HEK293 (cell line): ENCODE measurements at regions not wholly inside any gene's neighbourhood (a gene's known extent, or its start where the extent isn't known, plus 50 kb on each side); places are given as distances from the start of the nearest gene placed in this dataset.

ENCODE experiments used
- TCF7L2 ChIP-seq: IDR thresholded peaks from 2 replicates; pipeline ENCODE4 v1.6.1; 2011; ENCODE audit warnings: low read depth, mild to moderate bottlenecking, inconsistent platforms, low read length, moderate library complexity, borderline replicate concordance
- ZNF175 ChIP-seq: fragments of 450-650 bp; formaldehyde crosslinking; IDR thresholded peaks from 2 replicates; pipeline ENCODE4 v1.5.1; 2016; ENCODE audit warnings: missing biosample characterization, missing genetic modification characterization
- ZNF521 ChIP-seq: fragments of 450-650 bp; formaldehyde crosslinking; IDR thresholded peaks from 2 replicates; pipeline ENCODE4 v1.5.1; 2017; ENCODE audit warnings: missing biosample characterization, mild to moderate bottlenecking, missing genetic modification characterization
- ZNF610 ChIP-seq: fragments of 450-650 bp; formaldehyde crosslinking; IDR thresholded peaks from 2 replicates; pipeline ENCODE4 v1.5.1; 2016; ENCODE audit warnings: missing biosample characterization, missing genetic modification characterization, borderline replicate concordance
- ZNF670 ChIP-seq: fragments of 450-650 bp; formaldehyde crosslinking; IDR thresholded peaks from 2 replicates; pipeline ENCODE4 v1.5.1; 2016; ENCODE audit warnings: missing biosample characterization, missing genetic modification characterization, low read depth
- ZNF768 ChIP-seq: fragments of 450-650 bp; formaldehyde crosslinking; IDR thresholded peaks from 2 replicates; pipeline ENCODE4 v1.5.1; 2018; ENCODE audit warnings: missing biosample characterization, mild to moderate bottlenecking, missing genetic modification characterization
- ZNF830 ChIP-seq: fragments of 450-650 bp; IDR thresholded peaks from 2 replicates; pipeline ENCODE4 v1.5.0; 2018; ENCODE audit warnings: missing biosample characterization, missing genetic modification characterization, low read depth, mild to moderate bottlenecking, moderate library complexity
- TF ChIP-seq, protein P1 (sequence below): fragments of 450-650 bp; formaldehyde crosslinking; IDR thresholded peaks from 2 replicates; pipeline ENCODE4 v1.5.1; 2016; ENCODE audit warnings: missing biosample characterization, missing genetic modification characterization
- TF ChIP-seq, protein P2 (sequence below): fragments of 450-650 bp; formaldehyde crosslinking; IDR thresholded peaks from 2 replicates; pipeline ENCODE4 v1.5.1; 2016; ENCODE audit warnings: missing biosample characterization, missing genetic modification characterization
- TF ChIP-seq, protein P3 (sequence below): fragments of 450-650 bp; formaldehyde crosslinking; IDR thresholded peaks from 2 replicates; pipeline ENCODE4 v1.5.1; 2016; ENCODE audit warnings: missing biosample characterization, missing genetic modification characterization
- TF ChIP-seq, protein P4 (sequence below): fragments of 450-650 bp; formaldehyde crosslinking; IDR thresholded peaks from 2 replicates; pipeline ENCODE4 v1.5.1; 2016; ENCODE audit warnings: missing biosample characterization, missing genetic modification characterization

DNA sequence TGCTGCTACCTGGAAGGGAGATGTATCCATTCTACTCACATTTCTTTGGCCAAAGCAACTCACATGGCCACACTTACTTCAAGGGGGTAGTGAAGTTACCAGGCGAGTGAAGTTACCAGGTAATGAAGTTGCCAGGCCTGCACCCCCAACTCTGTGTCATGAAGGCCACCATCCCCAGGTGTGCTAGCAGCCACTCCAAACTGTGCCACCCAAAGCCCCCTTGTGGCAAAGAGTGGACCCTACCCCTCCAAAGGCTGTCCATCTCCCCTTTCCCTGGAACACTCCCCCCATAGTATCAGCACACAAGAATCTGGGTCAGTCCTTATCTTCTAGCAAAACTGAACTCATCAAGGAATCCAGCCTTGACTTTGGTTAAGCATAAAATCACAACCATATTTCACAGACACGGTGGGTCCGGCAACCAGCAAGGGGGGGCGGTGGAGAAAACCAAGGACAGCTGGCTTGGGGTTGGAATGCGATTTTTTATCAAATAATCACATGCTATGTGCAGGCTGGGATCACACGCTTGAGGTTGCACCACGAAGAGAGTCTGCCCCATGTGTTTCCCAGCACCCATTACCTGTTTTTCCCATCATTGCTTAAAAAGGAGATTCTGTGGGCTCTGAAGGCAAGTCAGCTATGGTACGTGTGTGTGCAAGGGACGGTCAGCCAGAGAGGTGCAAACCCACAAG, 60.9 kb downstream of the ZFP36L2 start:
- TF ChIP-seq ZNF768 (tag by site-specific recombination) = no peak
- no peak for TF ChIP-seq ZNF830 (tag by site-specific recombination)
- no peak for TF ChIP-seq ZNF610 (tag by site-specific recombination)
- no peak for TF ChIP-seq TCF7L2
- TF ChIP-seq, protein P1, sequence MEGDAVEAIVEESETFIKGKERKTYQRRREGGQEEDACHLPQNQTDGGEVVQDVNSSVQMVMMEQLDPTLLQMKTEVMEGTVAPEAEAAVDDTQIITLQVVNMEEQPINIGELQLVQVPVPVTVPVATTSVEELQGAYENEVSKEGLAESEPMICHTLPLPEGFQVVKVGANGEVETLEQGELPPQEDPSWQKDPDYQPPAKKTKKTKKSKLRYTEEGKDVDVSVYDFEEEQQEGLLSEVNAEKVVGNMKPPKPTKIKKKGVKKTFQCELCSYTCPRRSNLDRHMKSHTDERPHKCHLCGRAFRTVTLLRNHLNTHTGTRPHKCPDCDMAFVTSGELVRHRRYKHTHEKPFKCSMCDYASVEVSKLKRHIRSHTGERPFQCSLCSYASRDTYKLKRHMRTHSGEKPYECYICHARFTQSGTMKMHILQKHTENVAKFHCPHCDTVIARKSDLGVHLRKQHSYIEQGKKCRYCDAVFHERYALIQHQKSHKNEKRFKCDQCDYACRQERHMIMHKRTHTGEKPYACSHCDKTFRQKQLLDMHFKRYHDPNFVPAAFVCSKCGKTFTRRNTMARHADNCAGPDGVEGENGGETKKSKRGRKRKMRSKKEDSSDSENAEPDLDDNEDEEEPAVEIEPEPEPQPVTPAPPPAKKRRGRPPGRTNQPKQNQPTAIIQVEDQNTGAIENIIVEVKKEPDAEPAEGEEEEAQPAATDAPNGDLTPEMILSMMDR (tag by site-specific recombination) = no peak
- TF ChIP-seq, protein P2, sequence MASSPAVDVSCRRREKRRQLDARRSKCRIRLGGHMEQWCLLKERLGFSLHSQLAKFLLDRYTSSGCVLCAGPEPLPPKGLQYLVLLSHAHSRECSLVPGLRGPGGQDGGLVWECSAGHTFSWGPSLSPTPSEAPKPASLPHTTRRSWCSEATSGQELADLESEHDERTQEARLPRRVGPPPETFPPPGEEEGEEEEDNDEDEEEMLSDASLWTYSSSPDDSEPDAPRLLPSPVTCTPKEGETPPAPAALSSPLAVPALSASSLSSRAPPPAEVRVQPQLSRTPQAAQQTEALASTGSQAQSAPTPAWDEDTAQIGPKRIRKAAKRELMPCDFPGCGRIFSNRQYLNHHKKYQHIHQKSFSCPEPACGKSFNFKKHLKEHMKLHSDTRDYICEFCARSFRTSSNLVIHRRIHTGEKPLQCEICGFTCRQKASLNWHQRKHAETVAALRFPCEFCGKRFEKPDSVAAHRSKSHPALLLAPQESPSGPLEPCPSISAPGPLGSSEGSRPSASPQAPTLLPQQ = no peak
- TF ChIP-seq, protein P3, sequence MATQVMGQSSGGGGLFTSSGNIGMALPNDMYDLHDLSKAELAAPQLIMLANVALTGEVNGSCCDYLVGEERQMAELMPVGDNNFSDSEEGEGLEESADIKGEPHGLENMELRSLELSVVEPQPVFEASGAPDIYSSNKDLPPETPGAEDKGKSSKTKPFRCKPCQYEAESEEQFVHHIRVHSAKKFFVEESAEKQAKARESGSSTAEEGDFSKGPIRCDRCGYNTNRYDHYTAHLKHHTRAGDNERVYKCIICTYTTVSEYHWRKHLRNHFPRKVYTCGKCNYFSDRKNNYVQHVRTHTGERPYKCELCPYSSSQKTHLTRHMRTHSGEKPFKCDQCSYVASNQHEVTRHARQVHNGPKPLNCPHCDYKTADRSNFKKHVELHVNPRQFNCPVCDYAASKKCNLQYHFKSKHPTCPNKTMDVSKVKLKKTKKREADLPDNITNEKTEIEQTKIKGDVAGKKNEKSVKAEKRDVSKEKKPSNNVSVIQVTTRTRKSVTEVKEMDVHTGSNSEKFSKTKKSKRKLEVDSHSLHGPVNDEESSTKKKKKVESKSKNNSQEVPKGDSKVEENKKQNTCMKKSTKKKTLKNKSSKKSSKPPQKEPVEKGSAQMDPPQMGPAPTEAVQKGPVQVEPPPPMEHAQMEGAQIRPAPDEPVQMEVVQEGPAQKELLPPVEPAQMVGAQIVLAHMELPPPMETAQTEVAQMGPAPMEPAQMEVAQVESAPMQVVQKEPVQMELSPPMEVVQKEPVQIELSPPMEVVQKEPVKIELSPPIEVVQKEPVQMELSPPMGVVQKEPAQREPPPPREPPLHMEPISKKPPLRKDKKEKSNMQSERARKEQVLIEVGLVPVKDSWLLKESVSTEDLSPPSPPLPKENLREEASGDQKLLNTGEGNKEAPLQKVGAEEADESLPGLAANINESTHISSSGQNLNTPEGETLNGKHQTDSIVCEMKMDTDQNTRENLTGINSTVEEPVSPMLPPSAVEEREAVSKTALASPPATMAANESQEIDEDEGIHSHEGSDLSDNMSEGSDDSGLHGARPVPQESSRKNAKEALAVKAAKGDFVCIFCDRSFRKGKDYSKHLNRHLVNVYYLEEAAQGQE (tag by site-specific recombination) = no peak
- no peak for TF ChIP-seq ZNF175
- TF ChIP-seq, protein P4, sequence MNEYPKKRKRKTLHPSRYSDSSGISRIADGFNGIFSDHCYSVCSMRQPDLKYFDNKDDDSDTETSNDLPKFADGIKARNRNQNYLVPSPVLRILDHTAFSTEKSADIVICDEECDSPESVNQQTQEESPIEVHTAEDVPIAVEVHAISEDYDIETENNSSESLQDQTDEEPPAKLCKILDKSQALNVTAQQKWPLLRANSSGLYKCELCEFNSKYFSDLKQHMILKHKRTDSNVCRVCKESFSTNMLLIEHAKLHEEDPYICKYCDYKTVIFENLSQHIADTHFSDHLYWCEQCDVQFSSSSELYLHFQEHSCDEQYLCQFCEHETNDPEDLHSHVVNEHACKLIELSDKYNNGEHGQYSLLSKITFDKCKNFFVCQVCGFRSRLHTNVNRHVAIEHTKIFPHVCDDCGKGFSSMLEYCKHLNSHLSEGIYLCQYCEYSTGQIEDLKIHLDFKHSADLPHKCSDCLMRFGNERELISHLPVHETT (tag by site-specific recombination) = no peak
- no peak for TF ChIP-seq ZNF670 (tag by site-specific recombination)
- TF ChIP-seq ZNF521 (tag by site-specific recombination) = no peak
